HepG2 (cell line): ENCODE measurements at regions not wholly inside any gene's neighbourhood (a gene's known extent, or its start where the extent isn't known, plus 50 kb on each side); places are given as distances from the start of the nearest gene placed in this dataset.

Source experiments
- ATAC-seq: fragments of 200-7000 bp; cut with Tn5 transposase; 3 replicates; pipeline ENCODE4 v1.9.1; 2020; ENCODE audit warnings: mild to moderate bottlenecking, moderate library complexity
- BruUV-seq: library from RNA; stranded (reverse); fragments of 400-500 nt; replicated peaks from 2 replicates; lab custom pipeline; 2021; lab: Mats Ljungman, UMichigan
- CTCF ChIA-PET: fragments of 300-600 bp; formaldehyde crosslinking; extraction: SDS; loops from one replicate; lab custom pipeline; 2021; ENCODE audit warnings: low total read pairs, inconsistent platforms, low intra/inter-chr PET ratio; lab: Yijun Ruan, JAX
- POLR2A ChIA-PET: fragments of 350-600 bp; sonication (Branson Sonifier 250); formaldehyde crosslinking; loops from one replicate; lab custom pipeline; 2020; ENCODE audit warnings: antibody characterized with exemption, inconsistent platforms; lab: Yijun Ruan, JAX
- DNase-seq: peaks from one replicate; pipeline ENCODE4 v3.0.0-alpha.2; 2015; ENCODE audit warnings: low spot score
- FAIRE-seq: peaks from 3 replicates; lab custom pipeline; 2011; peaks lifted over from hg19 to GRCh38; lab: Jason Lieb, UNC
- H2AFZ ChIP-seq: one replicate; pipeline ENCODE4 v1.6.1; 2011; ENCODE audit warnings: low read length, inconsistent platforms
- H3K27ac ChIP-seq: fragments of 300-600 bp; 3 replicates; pipeline ENCODE4 v1.8.0; 2011; ENCODE audit warnings: mixed run types, mild to moderate bottlenecking, mixed read lengths, low read length, inconsistent platforms; ENCODE audit not compliant: insufficient read depth; ENCODE audit errors: extremely low read length
- H3K27me3 ChIP-seq, 2 experiments: fragments of 200-600 bp in 1 of 2; 2 replicates in 1 of 2; 3 replicates in 1 of 2; pipeline versions ENCODE4 v1.6.0 to v1.8.0; 2011; ENCODE audit warnings: low read length in 2 of 2, mild to moderate bottlenecking in 2 of 2, moderate library complexity in 2 of 2, inconsistent platforms in 1 of 2; ENCODE audit not compliant: insufficient read depth in 2 of 2, control insufficient read depth in 1 of 2
- H3K36me3 ChIP-seq, 2 experiments: fragments of 200-600 bp in 1 of 2; replicated peaks in 1 of 2; 2 replicates in 1 of 2; 3 replicates in 1 of 2; pipeline versions ENCODE4 v1.5.1 to v1.8.0; 2011; ENCODE audit warnings: low read length in 2 of 2, inconsistent platforms in 1 of 2; ENCODE audit not compliant: insufficient read depth in 2 of 2, control insufficient read depth in 1 of 2
- H3K4me1 ChIP-seq: 2 replicates; pipeline ENCODE4 v1.5.1; 2012; ENCODE audit warnings: low read length, inconsistent platforms; ENCODE audit not compliant: insufficient read depth
- H3K4me2 ChIP-seq: 2 replicates; pipeline ENCODE4 v1.6.0; 2011; ENCODE audit warnings: low read depth, low read length, inconsistent platforms
- H3K4me3 ChIP-seq, 3 experiments: fragments of 200-600 bp in 1 of 3; sonication (generic), shearing (Covaris generic) in 1 of 3; replicated peaks in 1 of 3; 2 replicates each; pipeline ENCODE4 v1.5.1; 2011 to 2016; ENCODE audit warnings: low read length in 3 of 3, inconsistent platforms in 2 of 3, low read depth in 2 of 3, mild to moderate bottlenecking in 2 of 3, control low read depth in 1 of 3, mixed read lengths in 1 of 3; ENCODE audit not compliant: insufficient read depth in 1 of 3
- H3K79me2 ChIP-seq: one replicate; pipeline ENCODE4 v1.6.1; 2011; ENCODE audit warnings: low read length, inconsistent platforms; ENCODE audit not compliant: insufficient read depth
- H3K9ac ChIP-seq: 2 replicates; pipeline ENCODE4 v1.6.0; 2011; ENCODE audit warnings: mild to moderate bottlenecking, low read depth, low read length, inconsistent platforms; ENCODE audit not compliant: insufficient read depth
- H3K9me3 ChIP-seq: 2 replicates; pipeline ENCODE4 v1.5.1; 2012; ENCODE audit warnings: mild to moderate bottlenecking, low read length
- H4K20me1 ChIP-seq: 2 replicates; pipeline ENCODE4 v1.6.0; 2011; ENCODE audit warnings: inconsistent platforms, mild to moderate bottlenecking, low read length, moderate library complexity; ENCODE audit not compliant: insufficient read depth
- CEBPB ChIP-seq: IDR thresholded peaks from 2 replicates; pipeline ENCODE4 v1.6.1; 2011; ENCODE audit warnings: low read depth, low read length, improper control_type of control experiment, borderline replicate concordance
- ETS1 ChIP-seq: sonication (generic); formaldehyde crosslinking; IDR thresholded peaks from 2 replicates; pipeline ENCODE4 v1.4.0; 2020; ENCODE audit warnings: missing genetic modification reagents
- ETV6 ChIP-seq: sonication (generic); formaldehyde crosslinking; conservative IDR thresholded peaks from 2 replicates; pipeline ENCODE4 v1.4.0; 2020; ENCODE audit warnings: missing genetic modification reagents
- POGZ ChIP-seq: sonication (generic); formaldehyde crosslinking; IDR thresholded peaks from 2 replicates; pipeline ENCODE4 v1.4.0; 2020; ENCODE audit warnings: mild to moderate bottlenecking, missing genetic modification reagents
- PRDM15 ChIP-seq: sonication (generic); formaldehyde crosslinking; IDR thresholded peaks from 2 replicates; pipeline ENCODE4 v1.4.0; 2020; ENCODE audit warnings: missing genetic modification reagents
- SMARCE1 ChIP-seq: fragments of 450-650 bp; IDR thresholded peaks from 2 replicates; pipeline ENCODE4 v1.6.1; 2017; ENCODE audit warnings: borderline replicate concordance
- SRY ChIP-seq: sonication (generic); formaldehyde crosslinking; IDR thresholded peaks from 2 replicates; pipeline ENCODE4 v1.8.0; 2022; ENCODE audit warnings: mild to moderate bottlenecking, missing genetic modification reagents
- ZBTB26 ChIP-seq: IDR thresholded peaks from 2 replicates; pipeline ENCODE4 v1.6.1; 2016; ENCODE audit warnings: missing compliant biosample characterization, missing genetic modification reagents, borderline replicate concordance
- ZNF24 ChIP-seq: fragments of 450-650 bp; IDR thresholded peaks from 2 replicates; pipeline ENCODE4 v1.6.1; 2017; ENCODE audit warnings: antibody characterized with exemption, mild to moderate bottlenecking
- ZNF788 ChIP-seq: sonication (generic); formaldehyde crosslinking; IDR thresholded peaks from 2 replicates; pipeline ENCODE4 v1.5.0; 2020; ENCODE audit warnings: mild to moderate bottlenecking, missing genetic modification reagents, borderline replicate concordance
- WGBS: methylation state at CpG from one replicate; pipeline ENCODE4 v1.1.6; 2017; ENCODE audit warnings: low lambda C conversion rate; 5-methylcytosine and 5-hydroxymethylcytosine counted together
- in situ Hi-C: cut with HindIII; loops from 2 replicates; pipeline ENCODE4 v1.10.0; 2017; ENCODE audit warnings: low pct_unique_long_range_greater_than_20kb; ENCODE audit not compliant: extremely low pct_ligation_motif_present
- intact Hi-C: fragments of 100-400 bp; cut with micrococcal nuclease; formaldehyde crosslinking; loops from one replicate; pipeline ENCODE4 v1.10.0; 2022; ENCODE audit not compliant: unreplicated experiment

- H3K36me3 ChIP-seq = no peaks in the 10 kb centered on the region
- no peak overlapping the region for H3K27ac ChIP-seq
- no peaks in the 10 kb centered on the region for H3K27me3 ChIP-seq
- no peak overlapping the region for H3K4me2 ChIP-seq
- no peaks in the 10 kb centered on the region for H3K4me1 ChIP-seq
- no peaks in the 10 kb centered on the region for H3K9me3 ChIP-seq
- ChIA-PET POLR2A (no interaction called here), CTCF (no interaction called here)
- H4K20me1 ChIP-seq = no peaks in the 10 kb centered on the region
- FAIRE-seq (no peak), ATAC-seq (no peak), DNase-seq (no peak)
- no peak overlapping the region for H3K4me3 ChIP-seq
- no peak overlapping the region for H2AFZ ChIP-seq
- WGBS = 0% methylated on average over 1 of the region's 1 CpG
- BruUV-seq = no TSS peak
- no peak overlapping the region for H3K9ac ChIP-seq
- H3K79me2 ChIP-seq = no peaks in the 10 kb centered on the region
- no peak for TF ChIP-seq POGZ (CRISPR knock-in tag)
- TF ChIP-seq CEBPB = 0 out of 2 replicates have a peak, but pooled peaks have one; percentile 10
- in situ Hi-C loops (no loop called here), intact Hi-C loops (no loop called here)
These were observed 91.3 kb upstream of the SMIM30 start for GRCh38 chr7:113209449-113210203.

GRCh38 chr7:113207931-113208330, 89.6 kb upstream of the SMIM30 start:
- no peak overlapping the region for H3K27ac ChIP-seq
- ChIA-PET CTCF (no interaction called here), POLR2A (no interaction called here)
- intact Hi-C loops (no loop called here), in situ Hi-C loops (no loop called here)
- no peaks in the 10 kb centered on the region for H3K27me3 ChIP-seq
- no peak overlapping the region for H2AFZ ChIP-seq
- no peaks in the 10 kb centered on the region for H3K4me1 ChIP-seq
- H3K4me3 ChIP-seq = no peak overlapping the region
- H4K20me1 ChIP-seq = no peaks in the 10 kb centered on the region
- no peaks in the 10 kb centered on the region for H3K79me2 ChIP-seq
- no TSS peak for BruUV-seq
- DNase-seq (no peak), FAIRE-seq (no peak), ATAC-seq (no peak)
- TF ChIP-seq SRY (no peak), ZBTB26 (no peak), ETS1 (CRISPR knock-in tag) (no peak), PRDM15 (CRISPR knock-in tag) (no peak), ZNF788 (CRISPR knock-in tag) (no peak), SMARCE1 (no peak), ZNF24 (no peak), ETV6 (CRISPR knock-in tag) (no peak)
- 0% methylated on average over 2 of the region's 2 CpGs for WGBS
- H3K36me3 ChIP-seq = no peaks in the 10 kb centered on the region
- no peak overlapping the region for H3K4me2 ChIP-seq
- H3K9me3 ChIP-seq = no peaks in the 10 kb centered on the region
- H3K9ac ChIP-seq = no peak overlapping the region
